SU-DHL-6 (cell line): ENCODE measurements at regions not wholly inside any gene's neighbourhood (a gene's known extent, or its start where the extent isn't known, plus 50 kb on each side); places are given as distances from the start of the nearest gene placed in this dataset.

Source experiments
- H2AFZ ChIP-seq: fragments of 200-600 bp; sonication (generic); 2 replicates; pipeline ENCODE4 v1.6.1; 2014; ENCODE audit warnings: low read depth, mild to moderate bottlenecking, moderate library complexity, mixed read lengths, antibody characterized with exemption, low read length; ENCODE audit not compliant: severe bottlenecking
- H3F3A ChIP-seq: fragments of 200-600 bp; shearing (Covaris generic); 2 replicates; pipeline ENCODE4 v1.6.0; 2016; ENCODE audit warnings: antibody characterized with exemption, mild to moderate bottlenecking; ENCODE audit not compliant: insufficient read depth
- H3K27ac ChIP-seq: fragments of 200-600 bp; sonication (generic); 2 replicates; pipeline ENCODE4 v1.5.1; 2016; ENCODE audit warnings: low read depth, mild to moderate bottlenecking, low read length, moderate library complexity, mixed read lengths
- H3K27me3 ChIP-seq: fragments of 200-600 bp; sonication (generic), shearing (Covaris generic); 2 replicates; pipeline ENCODE4 v1.6.0; 2014; ENCODE audit warnings: mild to moderate bottlenecking, low read length
- H3K36me3 ChIP-seq: fragments of 200-600 bp; sonication (generic); 2 replicates; pipeline ENCODE4 v1.6.1; 2014; ENCODE audit warnings: mild to moderate bottlenecking, low read length, mixed read lengths
- H3K4me2 ChIP-seq: fragments of 300-600, 200-600 bp; shearing (Covaris generic), sonication (generic); 2 replicates; pipeline ENCODE4 v1.6.0; 2014; ENCODE audit warnings: low read length, low read depth, mild to moderate bottlenecking; ENCODE audit not compliant: poor library complexity, severe bottlenecking
- H3K4me3 ChIP-seq: fragments of 200-600 bp; sonication (generic); 2 replicates; pipeline ENCODE4 v1.5.1; 2014; ENCODE audit warnings: antibody characterized with exemption, low read length, mild to moderate bottlenecking, mixed read lengths; ENCODE audit not compliant: insufficient read depth, poor library complexity, severe bottlenecking
- H3K79me2 ChIP-seq: fragments of 200-600 bp; sonication (generic); 2 replicates; pipeline ENCODE4 v1.6.1; 2014; ENCODE audit warnings: mild to moderate bottlenecking, low read length, moderate library complexity; ENCODE audit not compliant: insufficient read depth
- H3K9ac ChIP-seq: fragments of 200-600 bp; sonication (generic); 2 replicates; pipeline ENCODE4 v1.7.0; 2014; ENCODE audit warnings: mild to moderate bottlenecking, low read length
- H3K9me2 ChIP-seq: fragments of 200-600 bp; sonication (generic); replicated peaks from 2 replicates; pipeline ENCODE4 v1.6.1; 2014; ENCODE audit warnings: low read length; ENCODE audit not compliant: insufficient read depth
- H3K9me3 ChIP-seq: fragments of 200-600 bp; sonication (generic); 2 replicates; pipeline ENCODE4 v1.6.1; 2014; ENCODE audit warnings: low read length, mixed read lengths; ENCODE audit not compliant: insufficient read depth
- H4K20me1 ChIP-seq: fragments of 200-600 bp; sonication (generic); 2 replicates; pipeline ENCODE4 v1.6.1; 2014; ENCODE audit warnings: low read depth, mild to moderate bottlenecking, antibody characterized with exemption, low read length, moderate library complexity, mixed read lengths
- CTCF ChIP-seq: fragments of 200-600 bp; sonication (generic); IDR thresholded peaks from one replicate; pipeline ENCODE4 v1.5.1; 2017; ENCODE audit warnings: antibody characterized with exemption, mild to moderate bottlenecking, low read length, moderate library complexity; ENCODE audit not compliant: insufficient read depth, poor library complexity, severe bottlenecking
- EZH2phosphoT487 ChIP-seq: fragments of 200-600 bp; sonication (generic), shearing (Covaris generic); conservative IDR thresholded peaks from 2 replicates; pipeline ENCODE4 v1.6.1; 2018; ENCODE audit warnings: mild to moderate bottlenecking, antibody characterized with exemption, low read length, moderate library complexity, mixed read lengths

- H3F3A ChIP-seq: no peaks in the 10 kb centered on the region
- H3K4me2 ChIP-seq: no peak overlapping the region
- H3K27me3 ChIP-seq: no peaks in the 10 kb centered on the region
- H3K79me2 ChIP-seq: no peaks in the 10 kb centered on the region
- H3K9me3 ChIP-seq: no peaks in the 10 kb centered on the region
- no peak for TF ChIP-seq EZH2phosphoT487
- no peak for TF ChIP-seq CTCF
- H2AFZ ChIP-seq: no peak overlapping the region
- no peak overlapping the region for H3K9ac ChIP-seq
- H3K4me3 ChIP-seq: no peak overlapping the region
- H3K9me2 ChIP-seq: no peaks in the 10 kb centered on the region
- H4K20me1 ChIP-seq: no peaks in the 10 kb centered on the region
- no peak overlapping the region for H3K27ac ChIP-seq
- no peaks in the 10 kb centered on the region for H3K36me3 ChIP-seq
Measured at GRCh38 chr13:83937579-83937978, 55.3 kb upstream of the SLITRK1 start.

- Histone ChIP-seq H3K36me3 (no peaks in the 10 kb centered on the region), H3F3A (no peaks in the 10 kb centered on the region), H4K20me1 (no peaks in the 10 kb centered on the region), H3K4me2 (no peak overlapping the region), H3K79me2 (no peaks in the 10 kb centered on the region), H3K9ac (no peak overlapping the region), H3K27me3 (no peaks in the 10 kb centered on the region), H3K9me3 (no peaks in the 10 kb centered on the region), H3K4me3 (no peak overlapping the region), H3K9me2 (no peaks in the 10 kb centered on the region), H2AFZ (no peak overlapping the region), H3K27ac (no peak overlapping the region)
- no peak for TF ChIP-seq EZH2phosphoT487
- TF ChIP-seq CTCF: no peak
Measured at GRCh38 chr13:83935566-83935965, 53.3 kb upstream of the SLITRK1 start.
